MM.1S (cell line): ENCODE measurements at regions not wholly inside any gene's neighbourhood (a gene's known extent, or its start where the extent isn't known, plus 50 kb on each side); places are given as distances from the start of the nearest gene placed in this dataset.

ENCODE experiments used
- EZH2 ChIP-seq: fragments of 300-600 bp; sonication (generic); optimal IDR thresholded peaks from 2 replicates; pipeline ENCODE3; 2017; ENCODE audit warnings: low read depth, mild to moderate bottlenecking, antibody characterized with exemption, low read length, mixed read lengths
- TF ChIP-seq, protein P1 (sequence below): fragments of 300-600 bp; sonication (generic); IDR thresholded peaks from 2 replicates; pipeline ENCODE4 v1.5.1; 2016; ENCODE audit warnings: antibody characterized with exemption, low read length, mixed read lengths

DNA sequence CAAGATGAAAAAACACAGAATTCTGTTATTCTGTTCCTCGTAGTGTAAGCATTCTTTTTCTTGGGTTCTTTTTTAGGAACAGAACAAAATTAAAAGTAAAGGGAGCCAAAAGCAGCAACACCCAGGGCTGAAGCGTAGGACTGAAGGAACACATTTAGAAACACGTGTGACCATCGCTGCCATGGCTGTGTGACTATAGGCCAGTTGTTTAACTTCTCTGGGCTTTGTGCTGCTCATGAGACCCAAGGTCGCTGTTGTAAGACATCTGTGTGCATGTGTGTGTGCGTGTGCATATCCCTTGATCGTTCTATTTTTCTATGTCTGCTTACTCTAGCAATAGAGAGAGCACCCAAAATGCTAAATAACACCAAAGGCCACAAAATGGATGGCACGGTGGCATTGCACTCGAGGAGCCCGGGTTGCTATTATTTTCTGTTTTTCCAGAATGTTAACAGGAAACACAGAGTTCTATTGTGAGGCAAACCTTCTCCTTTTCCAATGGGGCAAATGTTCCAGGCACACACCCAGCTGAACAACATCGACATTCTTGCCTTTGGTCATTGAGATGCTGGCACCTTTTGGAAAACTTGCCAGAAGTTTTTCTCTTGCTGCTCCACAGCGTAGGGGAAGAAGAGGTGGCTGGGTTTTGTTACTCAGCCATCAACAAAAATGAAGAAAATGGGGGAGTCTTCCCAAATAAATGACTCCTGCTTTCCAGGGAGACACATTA lies 267.8 kb upstream of the ECI2 start:
- TF ChIP-seq EZH2: no peak
- TF ChIP-seq, protein P1, sequence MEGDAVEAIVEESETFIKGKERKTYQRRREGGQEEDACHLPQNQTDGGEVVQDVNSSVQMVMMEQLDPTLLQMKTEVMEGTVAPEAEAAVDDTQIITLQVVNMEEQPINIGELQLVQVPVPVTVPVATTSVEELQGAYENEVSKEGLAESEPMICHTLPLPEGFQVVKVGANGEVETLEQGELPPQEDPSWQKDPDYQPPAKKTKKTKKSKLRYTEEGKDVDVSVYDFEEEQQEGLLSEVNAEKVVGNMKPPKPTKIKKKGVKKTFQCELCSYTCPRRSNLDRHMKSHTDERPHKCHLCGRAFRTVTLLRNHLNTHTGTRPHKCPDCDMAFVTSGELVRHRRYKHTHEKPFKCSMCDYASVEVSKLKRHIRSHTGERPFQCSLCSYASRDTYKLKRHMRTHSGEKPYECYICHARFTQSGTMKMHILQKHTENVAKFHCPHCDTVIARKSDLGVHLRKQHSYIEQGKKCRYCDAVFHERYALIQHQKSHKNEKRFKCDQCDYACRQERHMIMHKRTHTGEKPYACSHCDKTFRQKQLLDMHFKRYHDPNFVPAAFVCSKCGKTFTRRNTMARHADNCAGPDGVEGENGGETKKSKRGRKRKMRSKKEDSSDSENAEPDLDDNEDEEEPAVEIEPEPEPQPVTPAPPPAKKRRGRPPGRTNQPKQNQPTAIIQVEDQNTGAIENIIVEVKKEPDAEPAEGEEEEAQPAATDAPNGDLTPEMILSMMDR: no peak
